ENCODE measurements at regions not wholly inside any gene's neighbourhood (a gene's known extent, or its start where the extent isn't known, plus 50 kb on each side); places are given as distances from the start of the nearest gene placed in this dataset.

DNA sequence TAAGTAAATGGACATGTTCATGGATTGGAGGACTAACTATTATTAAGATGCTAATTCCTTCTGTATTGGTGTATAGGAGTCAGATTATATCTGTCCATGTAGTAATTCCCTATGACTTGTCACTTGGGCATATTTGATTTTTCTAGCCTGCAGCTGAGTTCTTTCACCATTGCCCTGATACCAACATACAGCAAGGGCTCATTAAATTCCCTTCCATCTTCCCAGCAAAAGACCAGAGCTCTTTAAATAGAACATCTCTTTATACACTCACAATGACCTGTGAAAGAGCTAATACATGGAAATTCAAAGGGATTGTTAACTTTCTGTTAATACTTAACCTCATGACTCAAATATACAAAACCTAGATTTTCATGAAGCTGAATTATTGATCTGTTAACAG, 492.3 kb upstream of the VRK2 start:
- intact Hi-C loops (cut with micrococcal nuclease): no loop called here
- no TSS peak for BruUV-seq (replicated peaks)
- Histone ChIP-seq H3K4me3 (ENCODE audit: low read length) (no peak overlapping the region), H3K9me2 (replicated peaks; ENCODE audit: low read length) (no peaks in the 10 kb centered on the region), H3K9me3 (ENCODE audit: low read length) (no peaks in the 10 kb centered on the region), H3K9ac (ENCODE audit: low read length) (no peak overlapping the region), H3K36me3 (ENCODE audit: low read depth, low read length) (no peaks in the 10 kb centered on the region), H3K27me3 (ENCODE audit: low read length) (peaks cover 18% of the 10 kb centered on the region; the same call in 1 of the 2 replicates), H3K79me2 (ENCODE audit: low read length) (no peaks in the 10 kb centered on the region), H3K27ac (ENCODE audit: low read length) (no peak overlapping the region), H4K20me1 (ENCODE audit: low read length) (no peaks in the 10 kb centered on the region), H2AFZ (ENCODE audit: low read length) (no peak overlapping the region), H3K4me2 (ENCODE audit: low read length) (no peak overlapping the region), H3K4me1 (ENCODE audit: insufficient read depth, low read length) (no peaks in the 10 kb centered on the region), H3F3A (ENCODE audit: low read length, unreplicated experiment) (no peaks in the 10 kb centered on the region)
- TF ChIP-seq EZH2 (IDR thresholded peaks at IDR 0.05; ENCODE audit: low read length, unreplicated experiment) (no peak), CTCF (conservative IDR thresholded peaks at IDR 0.05; ENCODE audit: low read depth, low read length) (no peak), EZH2phosphoT487 (IDR thresholded peaks at IDR 0.05; ENCODE audit: borderline replicate concordance, low read length) (no peak)
- ChIA-PET POLR2A (ENCODE audit: unreplicated experiment) (no interaction called here), CTCF (interaction anchor here (0.6 kb wide), 1 partner anchor 407 kb away, joined by 3 read pairs; no protein-coding TSS in a partner anchor)
- ATAC-seq (no peak), DNase-seq (no peak)

DNA sequence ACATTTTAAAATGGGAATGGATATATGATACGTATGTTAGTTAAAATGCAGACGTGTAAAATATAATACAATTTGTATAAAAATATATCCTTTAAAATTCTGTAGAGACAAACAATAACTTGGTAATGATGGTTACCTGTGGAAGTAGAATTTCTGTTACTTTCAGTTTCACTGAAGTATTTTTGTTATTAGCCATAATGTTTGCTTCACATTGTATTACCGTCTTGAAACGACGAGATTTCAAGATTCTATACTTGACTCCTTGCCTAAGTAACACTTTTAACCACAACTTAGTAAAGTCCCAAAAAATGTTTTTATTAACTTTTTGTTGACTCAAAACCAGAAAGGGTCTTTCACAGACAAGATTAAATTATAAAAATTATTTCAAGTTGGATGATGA, 488.3 kb upstream of the VRK2 start:
- H3K4me1 ChIP-seq (ENCODE audit: insufficient read depth, low read length): no peaks in the 10 kb centered on the region
- no peaks in the 10 kb centered on the region for H3F3A ChIP-seq (ENCODE audit: low read length, unreplicated experiment)
- BruUV-seq (replicated peaks): no TSS peak
- H3K36me3 ChIP-seq (ENCODE audit: low read depth, low read length): no peaks in the 10 kb centered on the region
- intact Hi-C loops (cut with micrococcal nuclease): no loop called here
- H3K9me3 ChIP-seq (ENCODE audit: low read length): no peaks in the 10 kb centered on the region
- H3K9me2 ChIP-seq (replicated peaks; ENCODE audit: low read length): no peaks in the 10 kb centered on the region
- H3K27me3 ChIP-seq (ENCODE audit: low read length): peaks cover 18% of the 10 kb centered on the region; the same call in 1 of the 2 replicates
- no peaks in the 10 kb centered on the region for H4K20me1 ChIP-seq (ENCODE audit: low read length)
- no peak overlapping the region for H3K4me3 ChIP-seq (ENCODE audit: low read length)
- DNase-seq: no peak
- TF ChIP-seq CTCF (conservative IDR thresholded peaks at IDR 0.05; ENCODE audit: low read depth, low read length) (no peak), EZH2 (IDR thresholded peaks at IDR 0.05; ENCODE audit: low read length, unreplicated experiment) (no peak), EZH2phosphoT487 (IDR thresholded peaks at IDR 0.05; ENCODE audit: borderline replicate concordance, low read length) (no peak)
- POLR2A ChIA-PET (ENCODE audit: unreplicated experiment): no interaction called here
- no peak overlapping the region for H2AFZ ChIP-seq (ENCODE audit: low read length)
- no peaks in the 10 kb centered on the region for H3K79me2 ChIP-seq (ENCODE audit: low read length)
- no peak overlapping the region for H3K9ac ChIP-seq (ENCODE audit: low read length)
- no peak overlapping the region for H3K27ac ChIP-seq (ENCODE audit: low read length)
- H3K4me2 ChIP-seq (ENCODE audit: low read length): no peak overlapping the region
- ATAC-seq: no peak
- CTCF ChIA-PET: no interaction called here

DNA sequence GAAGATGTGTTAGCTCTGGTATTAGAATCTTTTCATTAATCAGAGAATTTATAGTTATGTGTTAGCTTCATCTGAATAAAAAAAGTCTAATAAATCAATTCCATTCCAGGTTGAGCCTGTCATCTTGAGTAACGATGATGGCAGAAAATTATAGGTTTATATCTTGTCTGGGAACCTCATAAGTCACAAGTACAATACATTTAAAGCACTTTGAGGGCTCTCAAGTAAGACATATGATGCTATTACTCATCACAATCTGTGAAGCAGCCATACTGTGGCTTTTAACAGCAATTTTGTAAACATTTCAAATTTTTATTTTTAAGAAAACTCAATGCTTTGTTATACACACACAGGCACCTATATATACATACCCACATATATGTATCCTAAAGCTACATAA, 484.1 kb upstream of the VRK2 start:
- Histone ChIP-seq H3K9ac (ENCODE audit: low read length) (no peak overlapping the region), H3K36me3 (ENCODE audit: low read depth, low read length) (no peaks in the 10 kb centered on the region), H4K20me1 (ENCODE audit: low read length) (no peaks in the 10 kb centered on the region), H3F3A (ENCODE audit: low read length, unreplicated experiment) (no peaks in the 10 kb centered on the region), H3K4me1 (ENCODE audit: insufficient read depth, low read length) (no peaks in the 10 kb centered on the region), H3K27me3 (ENCODE audit: low read length) (peaks cover 16% of the 10 kb centered on the region), H2AFZ (ENCODE audit: low read length) (no peak overlapping the region), H3K4me2 (ENCODE audit: low read length) (no peak overlapping the region), H3K79me2 (ENCODE audit: low read length) (no peaks in the 10 kb centered on the region), H3K9me2 (replicated peaks; ENCODE audit: low read length) (no peaks in the 10 kb centered on the region), H3K9me3 (ENCODE audit: low read length) (no peaks in the 10 kb centered on the region), H3K4me3 (ENCODE audit: low read length) (no peak overlapping the region), H3K27ac (ENCODE audit: low read length) (no peak overlapping the region)
- no peak for TF ChIP-seq EZH2 (IDR thresholded peaks at IDR 0.05; ENCODE audit: low read length, unreplicated experiment)
- TF ChIP-seq EZH2phosphoT487 (IDR thresholded peaks at IDR 0.05; ENCODE audit: borderline replicate concordance, low read length): no peak
- intact Hi-C loops (cut with micrococcal nuclease): no loop called here
- ATAC-seq: no peak
- ChIA-PET CTCF (no interaction called here), POLR2A (ENCODE audit: unreplicated experiment) (interaction anchor here (0.7 kb wide), 1 partner anchor 384 kb away, joined by 4 read pairs; no protein-coding TSS in a partner anchor)
- no TSS peak for BruUV-seq (replicated peaks)
- no peak for DNase-seq
